Spinal cord (tissue), 9 donors: ENCODE measurements at regions not wholly inside any gene's neighbourhood (a gene's known extent, or its start where the extent isn't known, plus 50 kb on each side); places are given as distances from the start of the nearest gene placed in this dataset.
"Not testable (repeated sequence)": the region's sequence is repeated elsewhere in the genome, so short reads cannot be mapped to it uniquely, and the experiment has no call there.

Experiments used
- DNase-seq, 6 donors: peaks; one replicate each; pipeline versions ENCODE4 v3.0.0 to v3.0.0-alpha.2; 2013 to 2015; ENCODE audit warnings: low spot score in 6 of 6, low read depth in 4 of 6
- H3K27ac ChIP-seq: one replicate; pipeline ENCODE4 v1.5.1; 2013; ENCODE audit warnings: low read depth, low read length, control low read depth
- H3K27me3 ChIP-seq: one replicate; pipeline ENCODE4 v1.6.1; 2013; ENCODE audit warnings: low read length; ENCODE audit not compliant: control insufficient read depth, insufficient read depth
- H3K36me3 ChIP-seq: one replicate; pipeline ENCODE4 v1.6.1; 2013; ENCODE audit warnings: low read length; ENCODE audit not compliant: control insufficient read depth, insufficient read depth
- H3K4me1 ChIP-seq: one replicate; pipeline ENCODE4 v1.6.1; 2013; ENCODE audit warnings: low read length; ENCODE audit not compliant: control insufficient read depth, insufficient read depth
- H3K4me3 ChIP-seq: one replicate; pipeline ENCODE4 v1.5.1; 2013; ENCODE audit warnings: low read depth, low read length, control low read depth
- H3K9me3 ChIP-seq: one replicate; pipeline ENCODE4 v1.6.1; 2013; ENCODE audit warnings: low read length; ENCODE audit not compliant: control insufficient read depth, insufficient read depth
- WGBS: methylation state at CpG from one replicate; pipeline ENCODE4 v1.1.5; 2013; ENCODE audit warnings: missing lambda C conversion rate; ENCODE audit not compliant: insufficient coverage; 5-methylcytosine and 5-hydroxymethylcytosine counted together
- donor health status: healthy.

- DNase-seq, H3K9me3 ChIP-seq, H3K27me3 ChIP-seq, H3K36me3 ChIP-seq, H3K4me3 ChIP-seq: not testable (repeated sequence)
- H3K27ac ChIP-seq: peak overlapping the region; percentile 82
- WGBS: 84% methylated on average over 12 of the region's 25 CpGs
- peaks cover 27% of the 10 kb centered on the region for H3K4me1 ChIP-seq
Observed at GRCh38 chr16:29260683-29261426, 145.7 kb downstream of the NPIPB11 start.

GRCh38 chr16:29259635-29260457, 146.7 kb downstream of the NPIPB11 start:
- DNase-seq, H3K9me3 ChIP-seq, H3K4me3 ChIP-seq, H3K27me3 ChIP-seq, H3K36me3 ChIP-seq: not testable (repeated sequence)
- Histone ChIP-seq H3K27ac (peak overlapping the region; percentile 25), H3K4me1 (peaks cover 24% of the 10 kb centered on the region)
- WGBS: 84% methylated on average over 10 of the region's 25 CpGs

- WGBS: 93% methylated on average over 13 of the region's 19 CpGs
- not testable (repeated sequence) for DNase-seq
- peaks cover 19% of the 10 kb centered on the region for H3K4me1 ChIP-seq
Observed at GRCh38 chr16:29258946-29259634, 147.4 kb downstream of the NPIPB11 start.

GRCh38 chr16:29257419-29258336, 148.8 kb downstream of the NPIPB11 start:
- WGBS: 83% methylated on average over 12 of the region's 18 CpGs
- not testable (repeated sequence) for H3K27me3 ChIP-seq, H3K27ac ChIP-seq, H3K36me3 ChIP-seq, H3K9me3 ChIP-seq, H3K4me3 ChIP-seq
- DNase-seq: peak in 1 of 6 donors; percentile 27
- H3K4me1 ChIP-seq: peaks cover 16% of the 10 kb centered on the region

More at GRCh38 chr16:29258946-29259634, 147.4 kb downstream of the NPIPB11 start:
- H3K27me3 ChIP-seq, H3K9me3 ChIP-seq, H3K4me3 ChIP-seq, H3K36me3 ChIP-seq, H3K27ac ChIP-seq: not testable (repeated sequence)

GRCh38 chr16:29256501-29256981, 150.0 kb downstream of the NPIPB11 start:
- Histone ChIP-seq H3K36me3 (peaks cover 4% of the 10 kb centered on the region), H3K4me1 (peaks cover 11% of the 10 kb centered on the region), H3K4me3 (no peak overlapping the region), H3K27ac (no peak overlapping the region), H3K27me3 (no peaks in the 10 kb centered on the region), H3K9me3 (no peaks in the 10 kb centered on the region)
- WGBS: 86% methylated on average over 25 of the region's 27 CpGs
- no peak for DNase-seq

- not testable (repeated sequence) for H3K4me1 ChIP-seq, DNase-seq, H3K36me3 ChIP-seq, H3K4me3 ChIP-seq, H3K27ac ChIP-seq, H3K9me3 ChIP-seq, H3K27me3 ChIP-seq
- 71% methylated on average over 2 of the region's 6 CpGs for whole genome bisulfite sequencing
Observed at GRCh38 chr16:29255957-29256356, 150.6 kb downstream of the NPIPB11 start.

- WGBS: 100% methylated on average over 1 of the region's 13 CpGs
- DNase-seq, H3K36me3 ChIP-seq, H3K4me1 ChIP-seq, H3K27ac ChIP-seq, H3K4me3 ChIP-seq, H3K9me3 ChIP-seq, H3K27me3 ChIP-seq: not testable (repeated sequence)
Observed at GRCh38 chr16:29255496-29255796, 151.1 kb downstream of the NPIPB11 start.

GRCh38 chr16:29254676-29255495, 151.6 kb downstream of the NPIPB11 start:
- Histone ChIP-seq H3K36me3 (peaks cover 4% of the 10 kb centered on the region), H3K27me3 (no peaks in the 10 kb centered on the region), H3K4me1 (peaks cover 5% of the 10 kb centered on the region), H3K9me3 (no peaks in the 10 kb centered on the region), H3K27ac (no peak overlapping the region), H3K4me3 (no peak overlapping the region)
- WGBS: 83% methylated on average over 21 of the region's 33 CpGs
- DNase-seq: no peak
